ENCODE measurements at regions not wholly inside any gene's neighbourhood (a gene's known extent, or its start where the extent isn't known, plus 50 kb on each side); places are given as distances from the start of the nearest gene placed in this dataset.

DNA sequence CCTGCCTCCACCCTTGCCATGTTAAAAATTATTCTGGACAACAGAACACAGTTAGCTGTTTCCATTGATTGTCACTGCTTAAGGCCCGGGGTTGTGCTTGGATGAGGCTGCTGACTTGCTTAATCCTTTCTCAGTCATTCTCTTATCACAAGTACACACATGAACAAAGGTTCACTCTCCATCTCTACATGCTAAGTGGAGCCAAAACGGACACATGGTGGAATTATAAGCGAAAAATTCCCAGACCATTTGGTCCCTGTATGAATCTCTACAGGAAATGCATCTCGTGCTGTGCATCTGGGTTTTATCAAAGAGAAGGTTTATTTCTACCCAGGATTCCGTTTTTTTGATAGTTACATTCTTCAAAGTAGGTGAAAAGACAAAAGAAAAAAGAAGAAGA is 177.5 kb upstream of the ETAA1 start:
- DNase-seq (ENCODE audit: low spot score) = no peak
- no peak overlapping the region for H3K4me3 Mint-ChIP-seq (ENCODE audit: unreplicated experiment)
- no peaks in the 10 kb centered on the region for H3K4me1 Mint-ChIP-seq (ENCODE audit: unreplicated experiment)
- no peaks in the 10 kb centered on the region for H3K27me3 Mint-ChIP-seq (ENCODE audit: unreplicated experiment)
- no peaks in the 10 kb centered on the region for H3K36me3 Mint-ChIP-seq (ENCODE audit: low read depth, unreplicated experiment)
- no peak overlapping the region for H3K27ac Mint-ChIP-seq (ENCODE audit: unreplicated experiment)
- TF ChIP-seq, protein P1, sequence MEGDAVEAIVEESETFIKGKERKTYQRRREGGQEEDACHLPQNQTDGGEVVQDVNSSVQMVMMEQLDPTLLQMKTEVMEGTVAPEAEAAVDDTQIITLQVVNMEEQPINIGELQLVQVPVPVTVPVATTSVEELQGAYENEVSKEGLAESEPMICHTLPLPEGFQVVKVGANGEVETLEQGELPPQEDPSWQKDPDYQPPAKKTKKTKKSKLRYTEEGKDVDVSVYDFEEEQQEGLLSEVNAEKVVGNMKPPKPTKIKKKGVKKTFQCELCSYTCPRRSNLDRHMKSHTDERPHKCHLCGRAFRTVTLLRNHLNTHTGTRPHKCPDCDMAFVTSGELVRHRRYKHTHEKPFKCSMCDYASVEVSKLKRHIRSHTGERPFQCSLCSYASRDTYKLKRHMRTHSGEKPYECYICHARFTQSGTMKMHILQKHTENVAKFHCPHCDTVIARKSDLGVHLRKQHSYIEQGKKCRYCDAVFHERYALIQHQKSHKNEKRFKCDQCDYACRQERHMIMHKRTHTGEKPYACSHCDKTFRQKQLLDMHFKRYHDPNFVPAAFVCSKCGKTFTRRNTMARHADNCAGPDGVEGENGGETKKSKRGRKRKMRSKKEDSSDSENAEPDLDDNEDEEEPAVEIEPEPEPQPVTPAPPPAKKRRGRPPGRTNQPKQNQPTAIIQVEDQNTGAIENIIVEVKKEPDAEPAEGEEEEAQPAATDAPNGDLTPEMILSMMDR (IDR thresholded peaks at IDR 0.05; ENCODE audit: unreplicated experiment) = no peak
- H3K9me3 Mint-ChIP-seq (ENCODE audit: unreplicated experiment) = no peaks in the 10 kb centered on the region

DNA sequence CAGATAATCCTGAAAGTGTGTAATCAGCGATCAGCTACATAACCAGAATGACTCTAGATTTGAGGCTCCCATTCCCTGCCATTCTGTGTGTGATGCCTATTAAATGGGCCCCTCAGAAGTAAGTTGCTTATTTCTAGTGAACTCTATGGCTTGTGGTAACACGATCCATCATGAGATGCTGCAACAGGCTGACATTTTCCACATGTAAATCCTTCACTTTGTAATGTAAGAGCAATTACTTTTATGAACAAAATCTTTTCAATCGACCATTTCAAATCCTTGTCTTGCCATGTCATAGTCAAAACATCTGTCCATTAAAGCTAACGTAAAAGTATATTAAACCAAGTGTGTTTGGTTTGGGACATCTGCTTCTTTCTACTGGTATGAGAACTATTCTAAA is 175.9 kb upstream of the ETAA1 start:
- H3K4me1 Mint-ChIP-seq (ENCODE audit: unreplicated experiment) = no peaks in the 10 kb centered on the region
- H3K4me3 Mint-ChIP-seq (ENCODE audit: unreplicated experiment) = no peak overlapping the region
- no peak for DNase-seq (ENCODE audit: low spot score)
- no peaks in the 10 kb centered on the region for H3K9me3 Mint-ChIP-seq (ENCODE audit: unreplicated experiment)
- TF ChIP-seq, protein P1 (IDR thresholded peaks at IDR 0.05; ENCODE audit: unreplicated experiment) = no peak
- H3K36me3 Mint-ChIP-seq (ENCODE audit: low read depth, unreplicated experiment) = no peaks in the 10 kb centered on the region
- H3K27me3 Mint-ChIP-seq (ENCODE audit: unreplicated experiment) = no peaks in the 10 kb centered on the region
- no peak overlapping the region for H3K27ac Mint-ChIP-seq (ENCODE audit: unreplicated experiment)

DNA sequence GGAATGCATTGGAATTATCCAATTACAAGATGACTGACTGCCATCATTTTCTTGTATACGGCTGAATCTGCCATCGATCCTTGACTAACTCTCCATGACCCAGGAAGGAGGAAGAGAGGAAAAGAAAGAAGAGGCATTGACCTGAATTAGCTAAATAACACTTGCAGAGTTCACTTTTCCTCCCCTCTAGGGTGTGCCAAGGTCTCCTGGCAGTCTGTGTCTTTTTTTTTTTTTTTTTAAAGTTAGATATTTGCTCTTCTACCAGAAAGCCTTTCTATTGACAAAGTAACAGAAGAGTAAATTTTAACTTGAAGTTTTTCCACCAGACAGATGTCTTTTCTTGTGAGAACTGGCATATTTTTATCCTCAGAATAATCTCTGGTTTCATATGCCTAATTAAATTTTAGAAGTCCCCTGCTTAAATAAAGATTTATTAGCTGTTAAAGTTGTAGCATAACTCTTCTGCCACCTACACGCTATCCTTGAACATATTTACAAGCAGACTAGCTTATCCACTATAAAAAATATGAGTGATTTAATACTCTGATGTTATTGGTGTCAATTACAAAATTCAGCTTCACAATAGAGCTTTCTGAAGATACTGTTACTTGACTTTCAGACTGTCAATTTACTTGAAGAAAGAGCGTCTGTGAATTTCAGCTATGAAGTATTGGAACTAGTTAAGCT is 171.7 kb upstream of the ETAA1 start:
- Mint-ChIP-seq H3K9me3 (ENCODE audit: unreplicated experiment) (no peaks in the 10 kb centered on the region), H3K27me3 (ENCODE audit: unreplicated experiment) (no peaks in the 10 kb centered on the region), H3K27ac (ENCODE audit: unreplicated experiment) (no peak overlapping the region), H3K36me3 (ENCODE audit: low read depth, unreplicated experiment) (no peaks in the 10 kb centered on the region), H3K4me1 (ENCODE audit: unreplicated experiment) (no peaks in the 10 kb centered on the region), H3K4me3 (ENCODE audit: unreplicated experiment) (no peak overlapping the region)
- TF ChIP-seq, protein P1 (IDR thresholded peaks at IDR 0.05; ENCODE audit: unreplicated experiment) = no peak
- DNase-seq (ENCODE audit: low spot score) = no peak

- H3K9me3 Mint-ChIP-seq (ENCODE audit: unreplicated experiment) = no peaks in the 10 kb centered on the region
- no peaks in the 10 kb centered on the region for H3K4me1 Mint-ChIP-seq (ENCODE audit: unreplicated experiment)
- H3K4me3 Mint-ChIP-seq (ENCODE audit: unreplicated experiment) = no peak overlapping the region
- H3K36me3 Mint-ChIP-seq (ENCODE audit: low read depth, unreplicated experiment) = no peaks in the 10 kb centered on the region
- TF ChIP-seq, protein P1 (IDR thresholded peaks at IDR 0.05; ENCODE audit: unreplicated experiment) = no peak
- no peaks in the 10 kb centered on the region for H3K27me3 Mint-ChIP-seq (ENCODE audit: unreplicated experiment)
- no peak for DNase-seq (ENCODE audit: low spot score)
- no peak overlapping the region for H3K27ac Mint-ChIP-seq (ENCODE audit: unreplicated experiment)
Measured at GRCh38 chr2:67229706-67230105, 167.4 kb upstream of the ETAA1 start.

GRCh38 chr2:67232936-67233335 is 164.2 kb upstream of the ETAA1 start:
- no peak overlapping the region for H3K27ac Mint-ChIP-seq (ENCODE audit: unreplicated experiment)
- DNase-seq (ENCODE audit: low spot score) = no peak
- no peaks in the 10 kb centered on the region for H3K9me3 Mint-ChIP-seq (ENCODE audit: unreplicated experiment)
- H3K4me1 Mint-ChIP-seq (ENCODE audit: unreplicated experiment) = no peaks in the 10 kb centered on the region
- H3K36me3 Mint-ChIP-seq (ENCODE audit: low read depth, unreplicated experiment) = no peaks in the 10 kb centered on the region
- TF ChIP-seq, protein P1 (IDR thresholded peaks at IDR 0.05; ENCODE audit: unreplicated experiment) = no peak
- H3K27me3 Mint-ChIP-seq (ENCODE audit: unreplicated experiment) = no peaks in the 10 kb centered on the region
- H3K4me3 Mint-ChIP-seq (ENCODE audit: unreplicated experiment) = no peak overlapping the region

Data from endothelial cell (in vitro differentiated cells).